IPS-15b (cell line): ENCODE measurements at regions not wholly inside any gene's neighbourhood (a gene's known extent, or its start where the extent isn't known, plus 50 kb on each side); places are given as distances from the start of the nearest gene placed in this dataset.
"Not testable (repeated sequence)": the region's sequence is repeated elsewhere in the genome, so short reads cannot be mapped to it uniquely, and the experiment has no call there.

Source experiments
- H3K27me3 ChIP-seq: one replicate; pipeline ENCODE4 v1.6.1; 2013; ENCODE audit warnings: low read length; ENCODE audit not compliant: control insufficient read depth, insufficient read depth
- H3K36me3 ChIP-seq: one replicate; pipeline ENCODE4 v1.6.1; 2013; ENCODE audit warnings: low read length; ENCODE audit not compliant: control insufficient read depth, insufficient read depth
- H3K4me1 ChIP-seq: one replicate; pipeline ENCODE4 v1.6.1; 2013; ENCODE audit warnings: mild to moderate bottlenecking, low read length; ENCODE audit not compliant: control insufficient read depth, insufficient read depth
- H3K4me3 ChIP-seq: one replicate; pipeline ENCODE4 v1.5.1; 2013; ENCODE audit warnings: low read depth, low read length
- H3K9ac ChIP-seq: one replicate; pipeline ENCODE4 v1.6.1; 2013; ENCODE audit warnings: low read depth, mild to moderate bottlenecking, low read length
- H3K9me3 ChIP-seq: one replicate; pipeline ENCODE4 v1.6.1; 2013; ENCODE audit warnings: mild to moderate bottlenecking, low read length; ENCODE audit not compliant: control insufficient read depth, insufficient read depth

GRCh38 chr20:30484009-30484748 is 773.3 kb upstream of the DEFB115 start:
- H3K9me3 ChIP-seq: no peaks in the 10 kb centered on the region
- H3K4me3 ChIP-seq: no peak overlapping the region
- no peaks in the 10 kb centered on the region for H3K4me1 ChIP-seq
- peaks cover 13% of the 10 kb centered on the region for H3K27me3 ChIP-seq
- no peak overlapping the region for H3K9ac ChIP-seq
- no peaks in the 10 kb centered on the region for H3K36me3 ChIP-seq

GRCh38 chr20:30484749-30485070 is 772.8 kb upstream of the DEFB115 start:
- H3K4me3 ChIP-seq: no peak overlapping the region
- peaks cover 17% of the 10 kb centered on the region for H3K27me3 ChIP-seq
- no peaks in the 10 kb centered on the region for H3K9me3 ChIP-seq
- no peaks in the 10 kb centered on the region for H3K4me1 ChIP-seq
- no peaks in the 10 kb centered on the region for H3K36me3 ChIP-seq
- H3K9ac ChIP-seq: no peak overlapping the region

GRCh38 chr20:30485331-30486102 is 771.9 kb upstream of the DEFB115 start:
- H3K36me3 ChIP-seq: no peaks in the 10 kb centered on the region

GRCh38 chr20:30486103-30486478 is 771.4 kb upstream of the DEFB115 start:
- no peaks in the 10 kb centered on the region for H3K4me1 ChIP-seq
- H3K9me3 ChIP-seq: no peaks in the 10 kb centered on the region
- peaks cover 17% of the 10 kb centered on the region for H3K27me3 ChIP-seq
- no peaks in the 10 kb centered on the region for H3K36me3 ChIP-seq
- no peak overlapping the region for H3K4me3 ChIP-seq
- H3K9ac ChIP-seq: no peak overlapping the region

More at GRCh38 chr20:30485331-30486102, 771.9 kb upstream of the DEFB115 start:
- H3K9ac ChIP-seq: no peak overlapping the region
- no peak overlapping the region for H3K4me3 ChIP-seq
- no peaks in the 10 kb centered on the region for H3K4me1 ChIP-seq
- no peaks in the 10 kb centered on the region for H3K9me3 ChIP-seq
- peaks cover 17% of the 10 kb centered on the region for H3K27me3 ChIP-seq

- not testable (repeated sequence) for H3K9me3 ChIP-seq, H3K36me3 ChIP-seq, H3K9ac ChIP-seq, H3K4me3 ChIP-seq, H3K4me1 ChIP-seq
- H3K27me3 ChIP-seq: peaks cover 17% of the 10 kb centered on the region
Measured at GRCh38 chr20:30487461-30487860, 770.0 kb upstream of the DEFB115 start.

DNA sequence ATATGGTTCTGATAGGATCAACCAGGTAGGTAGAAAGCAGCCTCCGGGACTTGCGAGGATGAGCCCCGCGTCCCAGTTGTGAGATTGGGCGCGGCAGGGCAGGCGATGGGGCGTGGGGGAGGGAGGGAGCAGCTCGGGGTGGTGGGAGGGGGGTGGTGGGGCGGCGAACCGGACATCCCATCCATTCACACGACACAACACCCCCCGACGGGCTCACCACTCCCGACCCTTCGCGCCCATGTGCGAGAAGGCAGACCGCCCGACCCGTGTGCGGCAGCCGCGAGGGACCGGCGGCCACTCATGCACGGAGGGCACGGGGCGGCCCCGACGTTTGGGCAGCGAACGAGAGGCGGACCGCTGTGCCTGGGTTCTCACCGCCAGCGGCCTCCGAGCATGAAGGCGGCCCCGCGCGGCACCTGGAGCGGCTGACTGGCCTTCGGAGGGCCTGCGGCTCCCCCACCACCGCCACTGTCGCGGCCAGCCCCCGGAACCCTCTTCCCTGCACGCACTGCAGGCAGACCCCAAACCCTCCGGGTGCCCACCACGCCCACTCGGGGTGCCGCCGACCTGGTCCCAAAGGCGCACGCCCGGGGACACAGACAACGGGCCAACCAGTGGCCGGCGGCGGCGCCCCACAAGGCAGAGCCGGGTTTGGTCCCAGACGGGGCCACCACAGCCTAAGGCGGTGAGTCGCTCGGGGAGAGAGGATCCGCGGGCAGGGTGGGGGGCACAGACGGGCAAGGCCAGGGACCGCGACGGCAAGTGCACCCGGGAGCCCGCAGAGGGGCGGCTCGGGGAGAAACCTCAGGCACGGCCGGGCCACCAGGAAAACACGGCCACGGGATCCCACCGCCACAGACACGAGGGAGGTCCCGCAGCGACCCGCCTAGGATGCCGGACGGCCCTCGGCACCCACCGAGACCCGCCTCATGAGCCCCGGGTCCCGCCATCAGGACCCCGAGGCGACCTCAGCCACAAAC is 769.2 kb upstream of the DEFB115 start:
- Histone ChIP-seq H3K4me1 (no peaks in the 10 kb centered on the region), H3K36me3 (no peaks in the 10 kb centered on the region), H3K27me3 (peaks cover 17% of the 10 kb centered on the region), H3K4me3 (no peak overlapping the region), H3K9me3 (no peaks in the 10 kb centered on the region), H3K9ac (no peak overlapping the region)

DNA sequence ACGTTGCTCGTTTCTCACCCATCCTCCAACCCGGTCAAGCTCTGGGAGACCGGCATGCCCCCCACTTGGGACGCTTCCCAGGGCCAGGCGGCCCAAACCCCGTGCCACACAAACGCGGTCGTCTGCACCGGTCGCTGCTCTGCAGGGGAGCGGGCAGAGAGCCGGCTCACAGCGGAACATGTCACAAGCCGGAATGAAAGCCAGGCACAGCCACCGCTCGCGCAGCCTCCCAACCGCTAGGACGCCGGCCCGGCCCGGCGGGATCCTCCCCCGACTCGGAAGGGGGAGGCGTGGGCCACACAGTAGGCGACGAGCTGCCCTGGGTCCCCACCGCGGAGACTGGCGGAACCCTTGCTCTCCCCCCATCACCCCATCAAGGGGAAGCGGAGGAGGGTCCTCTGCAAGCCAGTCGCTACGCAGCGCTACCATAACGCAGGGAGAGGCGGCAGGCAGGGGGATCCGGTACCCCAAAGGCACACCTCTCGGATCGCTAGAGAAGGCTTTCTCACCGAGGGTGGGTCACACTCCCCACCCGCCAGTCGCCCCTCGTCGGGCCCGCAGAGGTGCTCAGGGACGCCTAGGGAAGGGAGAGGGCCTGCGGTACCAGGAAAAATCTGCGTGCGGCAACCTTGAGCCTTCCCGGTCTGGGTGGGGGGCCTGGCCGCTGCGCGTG is 768.4 kb upstream of the DEFB115 start:
- Histone ChIP-seq H3K9ac (no peak overlapping the region), H3K4me3 (peak overlapping the region; percentile 45)

GRCh38 chr20:30489614-30490003 is 767.9 kb upstream of the DEFB115 start:
- Histone ChIP-seq H3K9me3 (no peaks in the 10 kb centered on the region), H3K4me1 (no peaks in the 10 kb centered on the region), H3K36me3 (no peaks in the 10 kb centered on the region), H3K27me3 (peaks cover 17% of the 10 kb centered on the region), H3K9ac (no peak overlapping the region), H3K4me3 (peak overlapping the region; percentile 45)

More for the DNA sequence above, 768.4 kb upstream of the DEFB115 start:
- Histone ChIP-seq H3K4me1 (no peaks in the 10 kb centered on the region), H3K27me3 (peaks cover 17% of the 10 kb centered on the region), H3K36me3 (no peaks in the 10 kb centered on the region), H3K9me3 (no peaks in the 10 kb centered on the region)

DNA sequence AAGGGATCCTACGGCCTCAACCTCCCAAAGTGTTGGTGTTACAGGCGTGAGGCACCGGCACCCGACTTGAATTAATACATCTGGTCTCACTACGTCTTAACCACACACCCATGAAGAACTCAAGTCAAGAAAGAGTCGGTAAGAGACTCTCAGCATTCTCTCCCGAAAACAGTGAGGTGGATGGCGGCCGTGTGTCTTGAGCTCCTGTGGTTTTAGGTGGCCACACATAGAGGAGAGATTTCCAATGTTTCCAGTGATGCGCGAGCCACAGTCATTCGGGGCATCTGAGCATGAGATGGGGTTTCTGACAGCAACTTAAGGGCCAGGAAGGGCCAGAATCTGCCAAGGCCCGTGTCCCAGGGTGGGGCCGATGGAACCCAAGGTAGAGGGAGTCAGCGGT is 766.4 kb upstream of the DEFB115 start:
- no peak overlapping the region for H3K4me3 ChIP-seq
- no peaks in the 10 kb centered on the region for H3K9me3 ChIP-seq
- no peaks in the 10 kb centered on the region for H3K36me3 ChIP-seq
- no peaks in the 10 kb centered on the region for H3K4me1 ChIP-seq
- H3K9ac ChIP-seq: no peak overlapping the region
- H3K27me3 ChIP-seq: peaks cover 17% of the 10 kb centered on the region

GRCh38 chr20:30496656-30497055 is 760.8 kb upstream of the DEFB115 start:
- H3K36me3 ChIP-seq, H3K4me1 ChIP-seq, H3K27me3 ChIP-seq, H3K9ac ChIP-seq, H3K4me3 ChIP-seq, H3K9me3 ChIP-seq: not testable (repeated sequence)

DNA sequence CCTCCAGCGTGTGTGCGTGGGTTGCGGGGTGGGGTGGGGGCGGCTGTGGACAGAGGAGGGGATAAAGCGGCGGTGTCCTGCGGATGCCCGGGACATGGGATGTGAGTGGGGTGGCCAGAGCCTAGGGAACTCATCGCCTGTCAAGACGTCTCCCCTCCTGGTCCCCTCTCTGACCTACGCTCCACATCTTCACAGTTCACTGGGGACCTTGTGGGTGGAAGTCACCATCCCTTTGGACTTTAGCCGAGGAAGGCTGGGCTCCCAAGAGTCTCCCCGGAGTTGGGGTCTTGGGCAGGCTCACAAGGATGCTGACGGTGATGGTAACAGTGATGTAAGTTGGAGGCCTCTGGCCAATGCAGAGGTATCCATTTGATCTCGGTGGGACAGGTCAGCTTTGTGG is 760.3 kb upstream of the DEFB115 start:
- not testable (repeated sequence) for H3K9ac ChIP-seq, H3K4me3 ChIP-seq, H3K9me3 ChIP-seq, H3K36me3 ChIP-seq, H3K27me3 ChIP-seq, H3K4me1 ChIP-seq
